H1 (cell line): ENCODE measurements at regions not wholly inside any gene's neighbourhood (a gene's known extent, or its start where the extent isn't known, plus 50 kb on each side); places are given as distances from the start of the nearest gene placed in this dataset.

Experiments used
- KDM4A ChIP-seq: IDR thresholded peaks from one replicate; pipeline ENCODE4 v1.7.1; 2012; ENCODE audit warnings: low read depth, mild to moderate bottlenecking, moderate library complexity, low read length, inconsistent platforms; ENCODE audit not compliant: severe bottlenecking
- RFX5 ChIP-seq: IDR thresholded peaks from 2 replicates; pipeline ENCODE4 v1.6.1; 2011; ENCODE audit warnings: low read depth, low read length, improper control_type of control experiment, borderline replicate concordance
- SP1 ChIP-seq: IDR thresholded peaks from 2 replicates; pipeline ENCODE4 v1.6.1; 2011; ENCODE audit warnings: low read depth, low read length

GRCh38 chr18:22296304-22296703, 121.4 kb downstream of the CTAGE1 start (continued):
- TF ChIP-seq KDM4A (no peak), SP1 (no peak), RFX5 (no peak)
